ENCODE measurements at regions not wholly inside any gene's neighbourhood (a gene's known extent, or its start where the extent isn't known, plus 50 kb on each side); places are given as distances from the start of the nearest gene placed in this dataset.
"Not testable (repeated sequence)": the region's sequence is repeated elsewhere in the genome, so short reads cannot be mapped to it uniquely, and the experiment has no call there.

DNA sequence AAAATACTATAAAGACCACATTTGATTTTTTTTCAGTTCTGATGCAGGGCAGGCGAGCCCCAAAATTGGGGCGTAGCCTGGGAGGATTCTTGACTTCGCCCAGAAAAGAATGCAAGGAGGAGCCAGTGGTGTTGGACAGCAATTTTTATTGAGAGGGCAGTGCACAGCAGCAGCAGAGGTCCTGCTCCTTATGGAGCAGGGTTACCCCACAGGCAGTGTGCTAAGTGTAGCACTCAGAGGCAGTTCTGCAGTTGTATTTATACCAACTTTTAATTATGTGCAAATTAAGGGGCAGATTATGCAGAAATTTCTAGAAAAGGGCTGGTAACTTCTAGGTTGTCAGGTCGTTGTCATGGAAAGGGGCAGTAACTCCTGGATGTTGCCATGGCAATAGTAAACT, 69.9 kb downstream of the GASK1B start:
- Histone ChIP-seq H3K27me3 (no peaks in the 10 kb centered on the region), H3K36me3 (no peaks in the 10 kb centered on the region), H3K9me3 (no peaks in the 10 kb centered on the region), H3K4me1 (no peaks in the 10 kb centered on the region), H3K27ac (no peak overlapping the region), H3K4me3 (no peak overlapping the region)
- in situ Hi-C loops (cut with MboI; ENCODE audit: low sequenced_read_pairs in 4 of 4) = no loop called here
- no peak for ATAC-seq
- intact Hi-C loops (cut with DNase I; ENCODE audit: low total_unique reads) = no loop called here
- DNase-seq = no peak
- TF ChIP-seq, protein P1, sequence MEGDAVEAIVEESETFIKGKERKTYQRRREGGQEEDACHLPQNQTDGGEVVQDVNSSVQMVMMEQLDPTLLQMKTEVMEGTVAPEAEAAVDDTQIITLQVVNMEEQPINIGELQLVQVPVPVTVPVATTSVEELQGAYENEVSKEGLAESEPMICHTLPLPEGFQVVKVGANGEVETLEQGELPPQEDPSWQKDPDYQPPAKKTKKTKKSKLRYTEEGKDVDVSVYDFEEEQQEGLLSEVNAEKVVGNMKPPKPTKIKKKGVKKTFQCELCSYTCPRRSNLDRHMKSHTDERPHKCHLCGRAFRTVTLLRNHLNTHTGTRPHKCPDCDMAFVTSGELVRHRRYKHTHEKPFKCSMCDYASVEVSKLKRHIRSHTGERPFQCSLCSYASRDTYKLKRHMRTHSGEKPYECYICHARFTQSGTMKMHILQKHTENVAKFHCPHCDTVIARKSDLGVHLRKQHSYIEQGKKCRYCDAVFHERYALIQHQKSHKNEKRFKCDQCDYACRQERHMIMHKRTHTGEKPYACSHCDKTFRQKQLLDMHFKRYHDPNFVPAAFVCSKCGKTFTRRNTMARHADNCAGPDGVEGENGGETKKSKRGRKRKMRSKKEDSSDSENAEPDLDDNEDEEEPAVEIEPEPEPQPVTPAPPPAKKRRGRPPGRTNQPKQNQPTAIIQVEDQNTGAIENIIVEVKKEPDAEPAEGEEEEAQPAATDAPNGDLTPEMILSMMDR (IDR thresholded peaks at IDR 0.05 in 4 of 5, conservative IDR thresholded peaks at IDR 0.05 in 1 of 5) = no peak
- TF ChIP-seq POLR2A (IDR thresholded peaks at IDR 0.05) = no peak

DNA sequence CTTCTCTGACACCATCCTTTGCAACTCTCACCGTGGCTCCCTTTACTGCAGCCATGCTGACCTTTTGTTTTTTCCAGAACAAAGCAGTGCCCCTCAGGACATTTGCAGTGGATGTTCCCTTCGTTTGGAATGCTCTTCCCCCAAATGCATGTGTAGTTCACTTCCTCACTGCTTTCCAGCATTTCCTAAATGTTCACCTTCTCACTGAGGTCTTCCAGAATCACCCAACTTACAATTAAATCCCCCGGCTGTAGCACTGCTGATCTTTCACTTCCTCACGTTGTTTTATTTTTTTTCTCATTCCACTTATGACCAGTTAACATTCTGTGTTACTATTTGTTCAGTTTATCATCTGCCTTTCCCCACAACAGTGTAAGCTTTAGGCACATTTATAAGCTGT, 73.1 kb downstream of the GASK1B start:
- Histone ChIP-seq H3K27me3 (no peaks in the 10 kb centered on the region), H3K36me3 (no peaks in the 10 kb centered on the region), H3K9me3 (no peaks in the 10 kb centered on the region), H3K27ac (no peak overlapping the region), H3K4me1 (no peaks in the 10 kb centered on the region), H3K4me3 (no peak overlapping the region)
- DNase-seq (no peak), ATAC-seq (no peak)
- TF ChIP-seq, protein P1 (IDR thresholded peaks at IDR 0.05 in 4 of 5, conservative IDR thresholded peaks at IDR 0.05 in 1 of 5) = no peak
- TF ChIP-seq POLR2A (IDR thresholded peaks at IDR 0.05) = no peak
- in situ Hi-C loops (cut with MboI; ENCODE audit: low sequenced_read_pairs in 4 of 4) = no loop called here
- intact Hi-C loops (cut with DNase I; ENCODE audit: low total_unique reads) = no loop called here

DNA sequence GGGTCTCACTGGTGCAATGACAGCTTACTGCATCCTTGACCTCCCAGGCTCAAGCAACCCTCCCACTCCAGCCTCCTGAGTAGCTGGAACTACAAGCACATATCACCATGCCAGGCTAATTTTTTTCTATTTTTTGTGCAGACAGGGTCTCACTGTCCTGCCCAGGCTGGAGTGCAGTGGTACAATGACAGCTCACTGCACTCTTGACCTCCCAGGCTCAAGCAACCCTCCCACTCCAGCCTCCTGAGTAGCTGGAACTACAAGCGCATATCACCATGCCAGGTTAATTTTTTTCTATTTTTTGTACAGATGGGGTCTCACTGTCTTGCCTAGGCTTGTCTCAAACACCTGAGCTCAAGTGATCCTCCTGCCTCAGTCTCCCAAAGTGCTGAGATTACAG, 74.0 kb downstream of the GASK1B start:
- H3K27me3 ChIP-seq = no peaks in the 10 kb centered on the region
- no peaks in the 10 kb centered on the region for H3K9me3 ChIP-seq
- in situ Hi-C loops (cut with MboI; ENCODE audit: low sequenced_read_pairs in 4 of 4) = no loop called here
- DNase-seq (no peak), ATAC-seq (no peak)
- H3K4me3 ChIP-seq = no peak overlapping the region
- no peaks in the 10 kb centered on the region for H3K36me3 ChIP-seq
- TF ChIP-seq, protein P1 (IDR thresholded peaks at IDR 0.05 in 4 of 5, conservative IDR thresholded peaks at IDR 0.05 in 1 of 5) = no peak
- TF ChIP-seq POLR2A (IDR thresholded peaks at IDR 0.05) = no peak
- intact Hi-C loops (cut with DNase I; ENCODE audit: low total_unique reads) = no loop called here
- no peak overlapping the region for H3K27ac ChIP-seq
- no peaks in the 10 kb centered on the region for H3K4me1 ChIP-seq

DNA sequence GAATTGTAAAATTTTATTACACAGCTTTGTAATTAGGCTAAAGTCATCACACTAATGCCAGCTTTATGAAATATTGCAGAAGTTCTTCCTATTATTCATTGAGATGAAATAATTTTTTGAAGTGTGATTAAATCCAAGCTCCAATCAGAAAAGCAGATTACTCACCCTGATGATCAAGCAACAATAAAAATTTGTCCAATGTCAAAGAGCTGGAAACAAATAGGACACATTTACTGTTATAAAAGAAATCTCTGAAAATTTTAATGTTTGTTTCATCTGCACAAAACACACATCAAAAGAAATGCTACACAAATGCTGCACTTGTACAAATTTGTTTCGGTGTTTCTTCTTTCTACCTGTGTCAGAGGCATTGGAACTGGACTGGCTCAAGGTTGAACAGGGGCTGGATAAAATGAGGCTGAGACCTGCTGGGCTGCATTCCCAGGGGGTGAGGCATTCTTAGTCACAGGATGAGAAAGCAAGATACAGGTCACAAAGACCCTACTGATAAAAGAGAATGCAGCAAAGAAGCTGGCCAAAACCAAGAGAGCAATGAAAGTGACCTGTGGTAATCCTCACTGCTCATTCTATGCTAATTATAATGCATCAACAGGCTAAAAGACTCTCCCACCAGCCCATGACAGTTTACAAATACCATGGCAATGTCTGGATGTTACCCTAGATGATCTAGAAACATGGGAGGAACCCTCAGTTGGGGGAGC, 78.3 kb downstream of the GASK1B start:
- peak overlapping the region in 1 of 4 donors; percentile 5 for H3K27ac ChIP-seq
- in situ Hi-C loops (cut with MboI; ENCODE audit: low sequenced_read_pairs in 4 of 4) (no loop called here), intact Hi-C loops (cut with DNase I; ENCODE audit: low total_unique reads) (no loop called here)
- H3K4me3 ChIP-seq = no peak overlapping the region
- TF ChIP-seq, protein P1 (IDR thresholded peaks at IDR 0.05 in 4 of 5, conservative IDR thresholded peaks at IDR 0.05 in 1 of 5) = no peak
- TF ChIP-seq POLR2A (IDR thresholded peaks at IDR 0.05) = no peak
- H3K27me3 ChIP-seq = no peaks in the 10 kb centered on the region
- ATAC-seq (no peak), DNase-seq (no peak)
- H3K36me3 ChIP-seq = no peaks in the 10 kb centered on the region
- H3K9me3 ChIP-seq = no peaks in the 10 kb centered on the region
- no peaks in the 10 kb centered on the region for H3K4me1 ChIP-seq

DNA sequence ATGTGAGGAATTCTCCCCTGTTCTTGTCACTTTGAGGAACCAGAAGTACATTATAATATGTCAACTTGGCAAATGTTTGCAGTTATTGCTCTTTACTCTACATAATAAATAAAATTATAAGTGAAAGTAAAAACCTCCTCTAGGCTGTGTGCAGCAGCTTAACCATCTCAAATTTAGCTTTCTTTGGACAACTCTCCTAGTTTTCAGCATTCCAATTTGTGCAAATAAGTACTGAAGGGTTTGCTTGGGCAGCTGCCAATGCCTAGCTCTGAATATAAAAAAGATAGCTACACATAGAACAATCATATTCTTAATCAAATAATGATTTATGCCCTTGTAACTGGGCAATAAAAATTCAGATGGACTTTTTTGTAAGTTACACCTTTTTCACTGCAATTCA, 82.5 kb downstream of the GASK1B start:
- Histone ChIP-seq H3K4me3 (no peak overlapping the region), H3K4me1 (no peaks in the 10 kb centered on the region), H3K27me3 (no peaks in the 10 kb centered on the region), H3K9me3 (no peaks in the 10 kb centered on the region), H3K36me3 (no peaks in the 10 kb centered on the region), H3K27ac (no peak overlapping the region)
- intact Hi-C loops (cut with DNase I; ENCODE audit: low total_unique reads) (no loop called here), in situ Hi-C loops (cut with MboI; ENCODE audit: low sequenced_read_pairs in 4 of 4) (no loop called here)
- TF ChIP-seq, protein P1 (IDR thresholded peaks at IDR 0.05 in 4 of 5, conservative IDR thresholded peaks at IDR 0.05 in 1 of 5) = no peak
- no peak for TF ChIP-seq POLR2A (IDR thresholded peaks at IDR 0.05)
- no peak for DNase-seq
- ATAC-seq = no peak

DNA sequence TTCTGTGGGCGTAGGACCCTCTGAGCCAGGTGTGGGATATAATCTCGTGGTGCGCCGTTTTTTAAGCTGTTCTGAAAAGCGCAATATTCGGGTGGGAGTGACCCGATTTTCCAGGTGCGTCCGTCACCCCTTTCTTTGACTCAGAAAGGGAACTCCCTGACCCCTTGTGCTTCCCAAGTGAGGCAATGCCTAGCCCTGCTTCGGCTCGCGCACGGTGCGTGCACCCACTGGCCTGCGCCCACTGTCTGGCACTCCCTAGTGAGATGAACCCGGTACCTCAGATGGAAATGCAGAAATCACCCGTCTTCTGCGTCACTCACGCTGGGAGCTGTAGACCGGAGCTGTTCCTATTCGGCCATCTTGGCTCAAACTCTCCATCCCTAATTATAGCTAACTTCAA, 82.9 kb downstream of the GASK1B start:
- ATAC-seq; DNase-seq; H3K36me3 ChIP-seq; intact Hi-C loops (cut with DNase I; ENCODE audit: low total_unique reads); H3K4me1 ChIP-seq; H3K4me3 ChIP-seq; H3K9me3 ChIP-seq; H3K27ac ChIP-seq; in situ Hi-C loops (cut with MboI; ENCODE audit: low sequenced_read_pairs in 4 of 4); H3K27me3 ChIP-seq: not testable (repeated sequence)
